ENCODE measurements at regions not wholly inside any gene's neighbourhood (a gene's known extent, or its start where the extent isn't known, plus 50 kb on each side); places are given as distances from the start of the nearest gene placed in this dataset.

DNA sequence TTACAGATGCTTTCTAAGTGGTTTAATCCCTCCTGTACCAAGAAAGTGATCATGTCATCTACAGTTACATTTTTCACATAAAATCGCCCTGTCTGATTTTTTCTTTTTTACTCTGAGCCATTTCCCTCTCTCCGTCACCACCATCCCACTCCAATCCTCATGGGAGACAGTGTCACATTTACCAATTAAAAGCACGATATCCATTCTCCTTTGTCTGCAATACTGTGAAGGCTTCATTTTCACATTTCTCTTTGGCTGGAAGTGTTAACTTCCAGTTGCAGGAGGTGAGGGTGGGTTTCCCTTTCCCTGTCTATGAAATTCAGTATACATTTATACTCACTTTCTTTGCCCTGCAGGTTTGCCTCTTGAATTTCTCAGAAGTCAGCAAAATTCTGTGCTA is 372.7 kb upstream of the CNR1 start:
- no TSS peak for BruUV-seq (replicated peaks)
- intact Hi-C loops (cut with micrococcal nuclease; ENCODE audit: unreplicated experiment), result no loop called here
- Histone ChIP-seq H3K27ac (ENCODE audit: control insufficient read depth, insufficient read depth) (no peak overlapping the region), H3K9me3 (replicated peaks; ENCODE audit: control insufficient read depth, insufficient read depth, low read length) (no peaks in the 10 kb centered on the region; the same call in 2 of the 3 replicates), H4K20me1 (ENCODE audit: control insufficient read depth, insufficient read depth) (no peaks in the 10 kb centered on the region), H3K4me3 (no peak overlapping the region), H2AFZ (ENCODE audit: control insufficient read depth, low read depth, low read length) (no peak overlapping the region), H3K36me3 (ENCODE audit: control insufficient read depth in 2 of 2, insufficient read depth in 2 of 2, low read length in 1 of 2) (no peaks in the 10 kb centered on the region), H3K79me2 (ENCODE audit: control insufficient read depth, insufficient read depth, low read length) (no peaks in the 10 kb centered on the region), H3K9ac (ENCODE audit: control insufficient read depth, insufficient read depth, low read length) (no peak overlapping the region), H3K4me1 (ENCODE audit: control insufficient read depth, insufficient read depth, low read length) (peaks cover 4% of the 10 kb centered on the region; the same call in 1 of the 2 replicates), H3K4me2 (ENCODE audit: control insufficient read depth, insufficient read depth) (no peak overlapping the region), H3K27me3 (replicated peaks in 1 of 2; ENCODE audit: control insufficient read depth in 2 of 2, insufficient read depth in 2 of 2, low read length in 1 of 2) (no peaks in the 10 kb centered on the region)
- ChIA-PET CTCF (interaction anchor here (0.8 kb wide), 1 partner anchor 609 kb away, joined by 3 read pairs; no protein-coding TSS in a partner anchor), SMC1A (ENCODE audit: uncharacterized antibody, unreplicated experiment) (interaction anchor here (1.0 to 2.0 kb wide), 3 partner anchors 11 to 332 kb away, joined by 3 to 5 read pairs (median 5); no protein-coding TSS in a partner anchor), RAD21 (ENCODE audit: unreplicated experiment) (interaction anchor here (1.3 kb wide), 1 partner anchor 242 kb away, joined by 3 read pairs; no protein-coding TSS in a partner anchor), POLR2A (interaction anchor here (1.6 kb wide), 1 partner anchor 9 kb away, joined by 3 read pairs; no protein-coding TSS in a partner anchor)
- DNase-seq (ENCODE audit: low read depth, low spot score), result no peak
- in situ Hi-C loops (cut with MboI), result no loop called here
- TF ChIP-seq BACH1 (IDR thresholded peaks at IDR 0.05; ENCODE audit: borderline replicate concordance) (no peak), HDAC6 (IDR thresholded peaks at IDR 0.05; ENCODE audit: unreplicated experiment) (no peak), IKZF2 (IDR thresholded peaks at IDR 0.05) (no peak), EED (IDR thresholded peaks at IDR 0.05; ENCODE audit: low read depth) (no peak), BMI1 (IDR thresholded peaks at IDR 0.05; ENCODE audit: borderline replicate concordance) (no peak), GABPA (IDR thresholded peaks at IDR 0.05; ENCODE audit: low read depth) (no peak), IRF4 (IDR thresholded peaks at IDR 0.05; ENCODE audit: low read depth, low read length) (no peak), TAF1 (IDR thresholded peaks at IDR 0.05; ENCODE audit: borderline replicate concordance, low read depth, low read length) (no peak), ZNF384 (IDR thresholded peaks at IDR 0.05; ENCODE audit: borderline replicate concordance, low read depth, low read length) (no peak), TCF12 (IDR thresholded peaks at IDR 0.05; ENCODE audit: low read depth, low read length) (no peak), SIX5 (IDR thresholded peaks at IDR 0.05; ENCODE audit: low read depth, low read length, severe bottlenecking) (no peak)
- TF ChIP-seq, protein P1, sequence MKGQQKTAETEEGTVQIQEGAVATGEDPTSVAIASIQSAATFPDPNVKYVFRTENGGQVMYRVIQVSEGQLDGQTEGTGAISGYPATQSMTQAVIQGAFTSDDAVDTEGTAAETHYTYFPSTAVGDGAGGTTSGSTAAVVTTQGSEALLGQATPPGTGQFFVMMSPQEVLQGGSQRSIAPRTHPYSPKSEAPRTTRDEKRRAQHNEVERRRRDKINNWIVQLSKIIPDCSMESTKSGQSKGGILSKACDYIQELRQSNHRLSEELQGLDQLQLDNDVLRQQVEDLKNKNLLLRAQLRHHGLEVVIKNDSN (IDR thresholded peaks at IDR 0.05; ENCODE audit: borderline replicate concordance, extremely low read length, insufficient read depth, low read depth, low read length), result no peak
- TF ChIP-seq, protein P2, sequence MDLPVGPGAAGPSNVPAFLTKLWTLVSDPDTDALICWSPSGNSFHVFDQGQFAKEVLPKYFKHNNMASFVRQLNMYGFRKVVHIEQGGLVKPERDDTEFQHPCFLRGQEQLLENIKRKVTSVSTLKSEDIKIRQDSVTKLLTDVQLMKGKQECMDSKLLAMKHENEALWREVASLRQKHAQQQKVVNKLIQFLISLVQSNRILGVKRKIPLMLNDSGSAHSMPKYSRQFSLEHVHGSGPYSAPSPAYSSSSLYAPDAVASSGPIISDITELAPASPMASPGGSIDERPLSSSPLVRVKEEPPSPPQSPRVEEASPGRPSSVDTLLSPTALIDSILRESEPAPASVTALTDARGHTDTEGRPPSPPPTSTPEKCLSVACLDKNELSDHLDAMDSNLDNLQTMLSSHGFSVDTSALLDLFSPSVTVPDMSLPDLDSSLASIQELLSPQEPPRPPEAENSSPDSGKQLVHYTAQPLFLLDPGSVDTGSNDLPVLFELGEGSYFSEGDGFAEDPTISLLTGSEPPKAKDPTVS (IDR thresholded peaks at IDR 0.05; ENCODE audit: low read depth, low read length), result no peak
- TF ChIP-seq, protein P3, sequence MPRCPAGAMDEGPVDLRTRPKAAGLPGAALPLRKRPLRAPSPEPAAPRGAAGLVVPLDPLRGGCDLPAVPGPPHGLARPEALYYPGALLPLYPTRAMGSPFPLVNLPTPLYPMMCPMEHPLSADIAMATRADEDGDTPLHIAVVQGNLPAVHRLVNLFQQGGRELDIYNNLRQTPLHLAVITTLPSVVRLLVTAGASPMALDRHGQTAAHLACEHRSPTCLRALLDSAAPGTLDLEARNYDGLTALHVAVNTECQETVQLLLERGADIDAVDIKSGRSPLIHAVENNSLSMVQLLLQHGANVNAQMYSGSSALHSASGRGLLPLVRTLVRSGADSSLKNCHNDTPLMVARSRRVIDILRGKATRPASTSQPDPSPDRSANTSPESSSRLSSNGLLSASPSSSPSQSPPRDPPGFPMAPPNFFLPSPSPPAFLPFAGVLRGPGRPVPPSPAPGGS (IDR thresholded peaks at IDR 0.05; ENCODE audit: borderline replicate concordance, insufficient read depth, low read depth, low read length, poor library complexity, severe bottlenecking), result no peak
- TF ChIP-seq, protein P4, sequence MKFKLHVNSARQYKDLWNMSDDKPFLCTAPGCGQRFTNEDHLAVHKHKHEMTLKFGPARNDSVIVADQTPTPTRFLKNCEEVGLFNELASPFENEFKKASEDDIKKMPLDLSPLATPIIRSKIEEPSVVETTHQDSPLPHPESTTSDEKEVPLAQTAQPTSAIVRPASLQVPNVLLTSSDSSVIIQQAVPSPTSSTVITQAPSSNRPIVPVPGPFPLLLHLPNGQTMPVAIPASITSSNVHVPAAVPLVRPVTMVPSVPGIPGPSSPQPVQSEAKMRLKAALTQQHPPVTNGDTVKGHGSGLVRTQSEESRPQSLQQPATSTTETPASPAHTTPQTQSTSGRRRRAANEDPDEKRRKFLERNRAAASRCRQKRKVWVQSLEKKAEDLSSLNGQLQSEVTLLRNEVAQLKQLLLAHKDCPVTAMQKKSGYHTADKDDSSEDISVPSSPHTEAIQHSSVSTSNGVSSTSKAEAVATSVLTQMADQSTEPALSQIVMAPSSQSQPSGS (IDR thresholded peaks at IDR 0.05; ENCODE audit: low read length), result no peak
- TF ChIP-seq, protein P5, sequence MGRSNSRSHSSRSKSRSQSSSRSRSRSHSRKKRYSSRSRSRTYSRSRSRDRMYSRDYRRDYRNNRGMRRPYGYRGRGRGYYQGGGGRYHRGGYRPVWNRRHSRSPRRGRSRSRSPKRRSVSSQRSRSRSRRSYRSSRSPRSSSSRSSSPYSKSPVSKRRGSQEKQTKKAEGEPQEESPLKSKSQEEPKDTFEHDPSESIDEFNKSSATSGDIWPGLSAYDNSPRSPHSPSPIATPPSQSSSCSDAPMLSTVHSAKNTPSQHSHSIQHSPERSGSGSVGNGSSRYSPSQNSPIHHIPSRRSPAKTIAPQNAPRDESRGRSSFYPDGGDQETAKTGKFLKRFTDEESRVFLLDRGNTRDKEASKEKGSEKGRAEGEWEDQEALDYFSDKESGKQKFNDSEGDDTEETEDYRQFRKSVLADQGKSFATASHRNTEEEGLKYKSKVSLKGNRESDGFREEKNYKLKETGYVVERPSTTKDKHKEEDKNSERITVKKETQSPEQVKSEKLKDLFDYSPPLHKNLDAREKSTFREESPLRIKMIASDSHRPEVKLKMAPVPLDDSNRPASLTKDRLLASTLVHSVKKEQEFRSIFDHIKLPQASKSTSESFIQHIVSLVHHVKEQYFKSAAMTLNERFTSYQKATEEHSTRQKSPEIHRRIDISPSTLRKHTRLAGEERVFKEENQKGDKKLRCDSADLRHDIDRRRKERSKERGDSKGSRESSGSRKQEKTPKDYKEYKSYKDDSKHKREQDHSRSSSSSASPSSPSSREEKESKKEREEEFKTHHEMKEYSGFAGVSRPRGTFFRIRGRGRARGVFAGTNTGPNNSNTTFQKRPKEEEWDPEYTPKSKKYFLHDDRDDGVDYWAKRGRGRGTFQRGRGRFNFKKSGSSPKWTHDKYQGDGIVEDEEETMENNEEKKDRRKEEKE (IDR thresholded peaks at IDR 0.05), result no peak
- no peak for FAIRE-seq
- WGBS (ENCODE audit: insufficient coverage, insufficient replicate concordance, low lambda C conversion rate, missing lambda C conversion rate), result 33% methylated on average over 3 of the region's 3 CpGs
- no peak for ATAC-seq
